ENCODE measurements at regions not wholly inside any gene's neighbourhood (a gene's known extent, or its start where the extent isn't known, plus 50 kb on each side); places are given as distances from the start of the nearest gene placed in this dataset.

DNA sequence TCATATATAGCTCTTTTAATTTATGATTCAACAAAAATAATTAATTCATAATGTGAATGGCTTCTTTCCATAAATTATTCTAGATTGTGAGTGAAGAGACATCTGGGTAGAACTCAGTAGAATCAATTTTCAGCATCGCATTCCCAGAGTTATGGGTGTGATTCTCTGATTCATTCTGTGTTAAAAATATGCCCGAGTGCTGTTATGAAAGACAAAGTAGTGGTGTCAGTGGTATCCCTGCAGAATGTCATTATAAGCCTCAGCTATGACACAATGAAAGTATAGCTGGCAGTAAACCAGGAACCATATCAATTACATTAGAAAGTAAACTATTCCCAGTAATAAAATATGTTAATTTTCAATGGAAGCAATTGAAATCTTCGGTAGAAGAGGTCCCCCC lies 480.5 kb upstream of the SLITRK1 start (continued):
- no peak for TF ChIP-seq RELA (CRISPR knock-in tag; IDR thresholded peaks at IDR 0.05; ENCODE audit: borderline replicate concordance)
- no peak for TF ChIP-seq ZNF416 (CRISPR knock-in tag; IDR thresholded peaks at IDR 0.05)
- TF ChIP-seq, protein P1, sequence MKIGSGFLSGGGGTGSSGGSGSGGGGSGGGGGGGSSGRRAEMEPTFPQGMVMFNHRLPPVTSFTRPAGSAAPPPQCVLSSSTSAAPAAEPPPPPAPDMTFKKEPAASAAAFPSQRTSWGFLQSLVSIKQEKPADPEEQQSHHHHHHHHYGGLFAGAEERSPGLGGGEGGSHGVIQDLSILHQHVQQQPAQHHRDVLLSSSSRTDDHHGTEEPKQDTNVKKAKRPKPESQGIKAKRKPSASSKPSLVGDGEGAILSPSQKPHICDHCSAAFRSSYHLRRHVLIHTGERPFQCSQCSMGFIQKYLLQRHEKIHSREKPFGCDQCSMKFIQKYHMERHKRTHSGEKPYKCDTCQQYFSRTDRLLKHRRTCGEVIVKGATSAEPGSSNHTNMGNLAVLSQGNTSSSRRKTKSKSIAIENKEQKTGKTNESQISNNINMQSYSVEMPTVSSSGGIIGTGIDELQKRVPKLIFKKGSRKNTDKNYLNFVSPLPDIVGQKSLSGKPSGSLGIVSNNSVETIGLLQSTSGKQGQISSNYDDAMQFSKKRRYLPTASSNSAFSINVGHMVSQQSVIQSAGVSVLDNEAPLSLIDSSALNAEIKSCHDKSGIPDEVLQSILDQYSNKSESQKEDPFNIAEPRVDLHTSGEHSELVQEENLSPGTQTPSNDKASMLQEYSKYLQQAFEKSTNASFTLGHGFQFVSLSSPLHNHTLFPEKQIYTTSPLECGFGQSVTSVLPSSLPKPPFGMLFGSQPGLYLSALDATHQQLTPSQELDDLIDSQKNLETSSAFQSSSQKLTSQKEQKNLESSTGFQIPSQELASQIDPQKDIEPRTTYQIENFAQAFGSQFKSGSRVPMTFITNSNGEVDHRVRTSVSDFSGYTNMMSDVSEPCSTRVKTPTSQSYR (CRISPR knock-in tag; IDR thresholded peaks at IDR 0.05), result no peak
- no peak for TF ChIP-seq SP1 (CRISPR knock-in tag; conservative IDR thresholded peaks at IDR 0.05)
- TF ChIP-seq, protein P2, sequence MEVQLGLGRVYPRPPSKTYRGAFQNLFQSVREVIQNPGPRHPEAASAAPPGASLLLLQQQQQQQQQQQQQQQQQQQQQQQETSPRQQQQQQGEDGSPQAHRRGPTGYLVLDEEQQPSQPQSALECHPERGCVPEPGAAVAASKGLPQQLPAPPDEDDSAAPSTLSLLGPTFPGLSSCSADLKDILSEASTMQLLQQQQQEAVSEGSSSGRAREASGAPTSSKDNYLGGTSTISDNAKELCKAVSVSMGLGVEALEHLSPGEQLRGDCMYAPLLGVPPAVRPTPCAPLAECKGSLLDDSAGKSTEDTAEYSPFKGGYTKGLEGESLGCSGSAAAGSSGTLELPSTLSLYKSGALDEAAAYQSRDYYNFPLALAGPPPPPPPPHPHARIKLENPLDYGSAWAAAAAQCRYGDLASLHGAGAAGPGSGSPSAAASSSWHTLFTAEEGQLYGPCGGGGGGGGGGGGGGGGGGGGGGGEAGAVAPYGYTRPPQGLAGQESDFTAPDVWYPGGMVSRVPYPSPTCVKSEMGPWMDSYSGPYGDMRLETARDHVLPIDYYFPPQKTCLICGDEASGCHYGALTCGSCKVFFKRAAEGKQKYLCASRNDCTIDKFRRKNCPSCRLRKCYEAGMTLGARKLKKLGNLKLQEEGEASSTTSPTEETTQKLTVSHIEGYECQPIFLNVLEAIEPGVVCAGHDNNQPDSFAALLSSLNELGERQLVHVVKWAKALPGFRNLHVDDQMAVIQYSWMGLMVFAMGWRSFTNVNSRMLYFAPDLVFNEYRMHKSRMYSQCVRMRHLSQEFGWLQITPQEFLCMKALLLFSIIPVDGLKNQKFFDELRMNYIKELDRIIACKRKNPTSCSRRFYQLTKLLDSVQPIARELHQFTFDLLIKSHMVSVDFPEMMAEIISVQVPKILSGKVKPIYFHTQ (CRISPR knock-in tag; IDR thresholded peaks at IDR 0.05), result no peak
- no peak for TF ChIP-seq SMAD3 (CRISPR knock-in tag; IDR thresholded peaks at IDR 0.05; ENCODE audit: borderline replicate concordance)

DNA sequence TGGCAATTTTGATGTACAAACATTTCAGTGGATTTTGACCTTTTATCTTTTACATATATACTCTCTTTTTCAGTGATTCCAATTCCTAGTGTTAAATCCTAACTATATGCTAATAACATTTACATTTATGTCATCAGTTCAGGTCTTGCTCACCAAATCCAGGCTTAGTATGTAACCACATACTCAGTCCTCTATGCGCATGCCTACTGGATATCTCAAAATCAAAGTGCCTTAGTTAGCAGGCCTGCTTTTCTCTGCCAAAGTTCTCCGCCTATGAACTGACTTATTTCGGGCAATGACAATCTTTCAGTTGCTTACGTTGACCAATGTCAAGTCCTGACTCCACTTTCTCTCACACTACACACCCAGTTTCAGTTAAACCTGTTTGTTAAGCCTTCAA lies 478.5 kb upstream of the SLITRK1 start:
- POLR2A ChIA-PET, result no interaction called here
- CTCF ChIA-PET, result no interaction called here
- no peak overlapping the region for H3K27ac Mint-ChIP-seq
- H3K9me3 Mint-ChIP-seq, result no peaks in the 10 kb centered on the region
- H3K4me3 Mint-ChIP-seq, result no peak overlapping the region
- ATAC-seq (no peak), DNase-seq (ENCODE audit: low spot score) (no peak)
- H3K4me1 Mint-ChIP-seq, result peaks cover 6% of the 10 kb centered on the region
- TF ChIP-seq, protein P3, sequence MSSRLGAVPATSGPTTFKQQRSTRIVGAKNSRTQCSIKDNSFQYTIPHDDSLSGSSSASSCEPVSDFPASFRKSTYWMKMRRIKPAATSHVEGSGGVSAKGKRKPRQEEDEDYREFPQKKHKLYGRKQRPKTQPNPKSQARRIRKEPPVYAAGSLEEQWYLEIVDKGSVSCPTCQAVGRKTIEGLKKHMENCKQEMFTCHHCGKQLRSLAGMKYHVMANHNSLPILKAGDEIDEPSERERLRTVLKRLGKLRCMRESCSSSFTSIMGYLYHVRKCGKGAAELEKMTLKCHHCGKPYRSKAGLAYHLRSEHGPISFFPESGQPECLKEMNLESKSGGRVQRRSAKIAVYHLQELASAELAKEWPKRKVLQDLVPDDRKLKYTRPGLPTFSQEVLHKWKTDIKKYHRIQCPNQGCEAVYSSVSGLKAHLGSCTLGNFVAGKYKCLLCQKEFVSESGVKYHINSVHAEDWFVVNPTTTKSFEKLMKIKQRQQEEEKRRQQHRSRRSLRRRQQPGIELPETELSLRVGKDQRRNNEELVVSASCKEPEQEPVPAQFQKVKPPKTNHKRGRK (CRISPR knock-in tag; IDR thresholded peaks at IDR 0.05; ENCODE audit: borderline replicate concordance), result no peak
- TF ChIP-seq, protein P4, sequence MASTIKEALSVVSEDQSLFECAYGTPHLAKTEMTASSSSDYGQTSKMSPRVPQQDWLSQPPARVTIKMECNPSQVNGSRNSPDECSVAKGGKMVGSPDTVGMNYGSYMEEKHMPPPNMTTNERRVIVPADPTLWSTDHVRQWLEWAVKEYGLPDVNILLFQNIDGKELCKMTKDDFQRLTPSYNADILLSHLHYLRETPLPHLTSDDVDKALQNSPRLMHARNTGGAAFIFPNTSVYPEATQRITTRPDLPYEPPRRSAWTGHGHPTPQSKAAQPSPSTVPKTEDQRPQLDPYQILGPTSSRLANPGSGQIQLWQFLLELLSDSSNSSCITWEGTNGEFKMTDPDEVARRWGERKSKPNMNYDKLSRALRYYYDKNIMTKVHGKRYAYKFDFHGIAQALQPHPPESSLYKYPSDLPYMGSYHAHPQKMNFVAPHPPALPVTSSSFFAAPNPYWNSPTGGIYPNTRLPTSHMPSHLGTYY (CRISPR knock-in tag; IDR thresholded peaks at IDR 0.05), result no peak
- TF ChIP-seq NR2C2 (CRISPR knock-in tag; IDR thresholded peaks at IDR 0.05), result no peak
- TF ChIP-seq TCF7 (CRISPR knock-in tag; IDR thresholded peaks at IDR 0.05; ENCODE audit: low read depth), result no peak
- no peaks in the 10 kb centered on the region for H3K36me3 Mint-ChIP-seq
- no peaks in the 10 kb centered on the region for H3K27me3 Mint-ChIP-seq (ENCODE audit: low read depth)

DNA sequence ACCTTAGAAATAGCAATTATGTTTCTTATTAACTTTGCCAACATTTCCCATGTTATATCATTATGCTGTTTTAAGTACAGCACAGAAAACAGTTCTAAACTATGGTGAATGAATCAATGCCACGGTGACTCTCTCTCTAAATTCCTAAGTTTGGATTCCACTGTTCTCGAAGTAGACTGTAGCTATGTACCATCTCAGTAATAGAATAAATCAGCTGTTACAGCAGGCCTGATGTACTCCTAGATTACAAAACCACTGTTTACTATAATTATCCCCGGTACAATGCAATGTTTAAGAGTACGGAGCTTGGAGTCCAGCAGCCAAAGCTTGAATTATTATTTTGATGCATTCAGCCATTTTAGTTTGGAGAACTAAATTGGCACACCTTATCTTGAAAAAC lies 476.3 kb upstream of the SLITRK1 start:
- DNase-seq (ENCODE audit: low spot score) (no peak), ATAC-seq (no peak)
- H3K36me3 Mint-ChIP-seq, result no peaks in the 10 kb centered on the region
- CTCF ChIA-PET, result no interaction called here
- POLR2A ChIA-PET, result no interaction called here
- no peak overlapping the region for H3K4me3 Mint-ChIP-seq
- H3K9me3 Mint-ChIP-seq, result no peaks in the 10 kb centered on the region
- H3K27me3 Mint-ChIP-seq (ENCODE audit: low read depth), result no peaks in the 10 kb centered on the region
- no peak overlapping the region for H3K27ac Mint-ChIP-seq
- H3K4me1 Mint-ChIP-seq, result peaks cover 8% of the 10 kb centered on the region
- TF ChIP-seq NR3C1 (CRISPR knock-in tag; conservative IDR thresholded peaks at IDR 0.05; ENCODE audit: low read depth), result no peak
- no peak for TF ChIP-seq ATF1 (CRISPR knock-in tag; IDR thresholded peaks at IDR 0.05)
- no peak for TF ChIP-seq EMX1 (CRISPR knock-in tag; IDR thresholded peaks at IDR 0.05)
- TF ChIP-seq, protein P5, sequence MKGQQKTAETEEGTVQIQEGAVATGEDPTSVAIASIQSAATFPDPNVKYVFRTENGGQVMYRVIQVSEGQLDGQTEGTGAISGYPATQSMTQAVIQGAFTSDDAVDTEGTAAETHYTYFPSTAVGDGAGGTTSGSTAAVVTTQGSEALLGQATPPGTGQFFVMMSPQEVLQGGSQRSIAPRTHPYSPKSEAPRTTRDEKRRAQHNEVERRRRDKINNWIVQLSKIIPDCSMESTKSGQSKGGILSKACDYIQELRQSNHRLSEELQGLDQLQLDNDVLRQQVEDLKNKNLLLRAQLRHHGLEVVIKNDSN (CRISPR knock-in tag; IDR thresholded peaks at IDR 0.05), result no peak
- TF ChIP-seq, protein P1 (CRISPR knock-in tag; IDR thresholded peaks at IDR 0.05), result no peak
- TF ChIP-seq, protein P6, sequence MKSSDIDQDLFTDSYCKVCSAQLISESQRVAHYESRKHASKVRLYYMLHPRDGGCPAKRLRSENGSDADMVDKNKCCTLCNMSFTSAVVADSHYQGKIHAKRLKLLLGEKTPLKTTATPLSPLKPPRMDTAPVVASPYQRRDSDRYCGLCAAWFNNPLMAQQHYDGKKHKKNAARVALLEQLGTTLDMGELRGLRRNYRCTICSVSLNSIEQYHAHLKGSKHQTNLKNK (CRISPR knock-in tag; IDR thresholded peaks at IDR 0.05), result no peak
